GM19328 (cell line): ENCODE measurements at regions not wholly inside any gene's neighbourhood (a gene's known extent, or its start where the extent isn't known, plus 50 kb on each side); places are given as distances from the start of the nearest gene placed in this dataset.

Experiments used
- ATAC-seq: cut with Tn5 transposase; IDR thresholded peaks from one replicate; pipeline ENCODE4 v1.9.1; 2021; ENCODE audit warnings: mild to moderate bottlenecking, moderate library complexity; ENCODE audit not compliant: unreplicated experiment

- ATAC-seq = no peak
Measured at GRCh38 chr4:173934201-173934600, 349.3 kb downstream of the FBXO8 start.

GRCh38 chr4:173932701-173933100 is 350.8 kb downstream of the FBXO8 start:
- ATAC-seq = no peak

GRCh38 chr4:173930329-173930967 is 353.0 kb downstream of the FBXO8 start:
- no peak for ATAC-seq

- no peak for ATAC-seq
Measured at GRCh38 chr4:173929921-173930320, 353.5 kb downstream of the FBXO8 start.

- no peak for ATAC-seq
Measured at GRCh38 chr4:173924561-173924960, 358.9 kb downstream of the FBXO8 start.

- ATAC-seq = no peak
Measured at GRCh38 chr4:173919861-173920260, 363.6 kb downstream of the FBXO8 start.

GRCh38 chr4:173919196-173919595 is 364.3 kb downstream of the FBXO8 start:
- ATAC-seq = no peak

GRCh38 chr4:173917255-173917960 is 366.1 kb downstream of the FBXO8 start:
- no peak for ATAC-seq

- ATAC-seq = no peak
Measured at GRCh38 chr4:173913496-173913895, 370.0 kb downstream of the FBXO8 start.

- ATAC-seq = no peak
Measured at GRCh38 chr4:173912384-173912783, 371.1 kb downstream of the FBXO8 start.

- ATAC-seq = no peak
Measured at GRCh38 chr4:173910891-173911290, 372.6 kb downstream of the FBXO8 start.

GRCh38 chr4:173909294-173909693 is 374.2 kb downstream of the FBXO8 start:
- no peak for ATAC-seq

GRCh38 chr4:173899813-173900212 is 369.8 kb upstream of the HAND2 start:
- ATAC-seq = no peak

- no peak for ATAC-seq
Measured at GRCh38 chr4:173891072-173891471, 361.0 kb upstream of the HAND2 start.

GRCh38 chr4:173883821-173884220 is 353.8 kb upstream of the HAND2 start:
- ATAC-seq = no peak

- no peak for ATAC-seq
Measured at GRCh38 chr4:173880897-173881296, 350.9 kb upstream of the HAND2 start.

GRCh38 chr4:173879509-173879908 is 349.5 kb upstream of the HAND2 start:
- ATAC-seq = no peak

GRCh38 chr4:173878701-173879100 is 348.7 kb upstream of the HAND2 start:
- ATAC-seq = no peak

- ATAC-seq = no peak
Measured at GRCh38 chr4:173871643-173872042, 341.6 kb upstream of the HAND2 start.

GRCh38 chr4:173866322-173867026 is 336.4 kb upstream of the HAND2 start:
- no peak for ATAC-seq

- no peak for ATAC-seq
Measured at GRCh38 chr4:173862754-173863153, 332.7 kb upstream of the HAND2 start.

- no peak for ATAC-seq
Measured at GRCh38 chr4:173860094-173860493, 330.1 kb upstream of the HAND2 start.
